GM21723 (cell line): ENCODE measurements at regions not wholly inside any gene's neighbourhood (a gene's known extent, or its start where the extent isn't known, plus 50 kb on each side); places are given as distances from the start of the nearest gene placed in this dataset.
"Not testable (repeated sequence)": the region's sequence is repeated elsewhere in the genome, so short reads cannot be mapped to it uniquely, and the experiment has no call there.

Source experiments
- ATAC-seq: cut with Tn5 transposase; IDR thresholded peaks from one replicate; pipeline ENCODE4 v1.9.1; 2021; ENCODE audit warnings: mild to moderate bottlenecking, moderate library complexity; ENCODE audit not compliant: unreplicated experiment

DNA sequence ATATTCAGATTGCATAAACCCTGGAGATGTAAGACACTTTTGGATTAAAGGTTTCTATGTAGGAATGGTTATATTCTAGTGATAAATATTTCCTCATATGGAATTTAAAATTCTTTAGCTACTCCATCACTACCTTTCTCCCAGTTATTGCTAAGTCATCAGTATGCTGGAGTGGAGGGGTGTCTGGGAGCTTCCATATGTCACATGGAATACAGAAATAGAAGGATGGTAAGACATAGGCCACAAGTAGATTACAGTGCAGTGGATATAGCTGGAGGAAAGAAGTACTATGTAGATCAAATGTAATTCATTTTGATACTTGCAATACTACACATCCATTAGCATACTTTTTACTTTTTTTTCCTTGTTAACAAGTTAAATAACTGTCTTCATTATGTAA is 428.4 kb downstream of the ARL4A start:
- ATAC-seq = no peak

DNA sequence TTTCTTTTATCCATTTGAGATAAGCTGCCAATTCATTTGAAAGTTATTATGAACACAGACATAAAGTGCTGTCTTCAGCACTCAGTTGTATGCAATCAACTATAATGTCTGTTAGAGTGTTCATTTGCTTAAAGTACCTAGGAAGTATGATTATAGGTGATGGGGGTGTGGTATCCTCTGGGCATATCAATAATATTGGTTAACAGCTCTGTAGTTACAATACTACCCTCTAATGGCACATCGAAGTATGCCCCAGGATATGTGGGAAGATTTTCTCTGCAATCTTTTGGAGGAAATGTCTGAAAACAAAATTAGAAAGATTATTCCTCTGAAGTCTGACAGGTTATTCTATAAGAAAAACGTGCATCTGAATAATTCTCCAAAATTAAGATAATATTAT is 429.7 kb downstream of the ARL4A start:
- ATAC-seq = no peak

DNA sequence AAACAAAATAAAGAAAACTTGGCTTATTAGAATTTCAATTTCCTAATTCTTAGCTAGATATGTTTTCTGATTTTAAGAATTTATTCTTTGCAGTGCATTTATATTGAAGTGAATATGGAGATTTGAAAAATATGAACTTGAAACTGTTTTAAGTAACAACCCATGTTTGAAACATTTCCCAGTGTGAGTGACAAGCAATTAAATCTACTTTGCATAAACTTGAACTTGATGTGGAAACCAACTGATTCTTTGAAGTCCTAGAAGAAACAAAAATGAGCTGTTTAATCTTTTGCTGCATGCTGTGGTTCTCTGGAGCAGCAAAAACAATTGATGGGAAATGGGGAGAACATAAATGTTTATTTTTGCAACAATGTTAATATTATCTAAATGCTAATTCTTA is 430.2 kb downstream of the ARL4A start:
- ATAC-seq = no peak

DNA sequence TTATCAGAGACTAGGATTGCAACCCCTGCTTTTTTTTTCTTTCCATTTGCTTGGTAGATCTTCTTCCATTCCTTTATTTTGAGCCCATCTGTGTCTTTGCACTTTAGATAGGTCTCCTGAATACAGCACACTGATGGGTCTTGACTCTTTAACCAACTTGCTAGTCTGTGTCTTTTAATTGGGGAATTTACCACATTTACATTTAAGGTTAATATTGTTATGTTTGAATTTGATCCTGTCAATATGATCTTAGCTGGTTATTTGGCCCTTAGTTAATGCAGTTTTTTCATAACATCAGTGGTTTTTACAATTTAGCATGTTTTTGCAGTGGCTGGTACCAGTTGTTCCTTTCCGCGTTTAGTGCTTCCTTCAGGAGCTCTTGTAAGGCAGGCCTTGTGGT is 437.2 kb downstream of the ARL4A start:
- ATAC-seq = not testable (repeated sequence)

DNA sequence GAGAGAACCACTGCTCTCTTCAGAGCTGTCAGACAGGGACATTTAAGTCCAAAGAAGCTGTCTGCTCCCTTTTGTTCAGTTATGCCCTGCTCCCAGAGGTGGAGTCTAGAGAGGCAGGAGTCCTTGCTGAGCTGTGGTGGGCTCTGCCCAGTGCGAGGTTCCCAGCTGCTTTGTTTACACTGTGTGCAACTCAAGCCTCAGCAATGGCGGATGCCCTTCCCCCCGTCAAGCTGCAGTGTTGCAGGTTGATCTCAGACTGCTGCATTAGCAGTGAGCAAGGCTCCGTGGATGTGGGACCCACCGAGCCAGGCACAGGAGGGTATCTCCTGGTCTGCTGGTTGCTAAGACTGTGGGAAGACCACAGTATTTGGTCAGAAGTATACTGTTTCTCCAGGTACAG is 438.9 kb downstream of the ARL4A start:
- ATAC-seq = no peak

DNA sequence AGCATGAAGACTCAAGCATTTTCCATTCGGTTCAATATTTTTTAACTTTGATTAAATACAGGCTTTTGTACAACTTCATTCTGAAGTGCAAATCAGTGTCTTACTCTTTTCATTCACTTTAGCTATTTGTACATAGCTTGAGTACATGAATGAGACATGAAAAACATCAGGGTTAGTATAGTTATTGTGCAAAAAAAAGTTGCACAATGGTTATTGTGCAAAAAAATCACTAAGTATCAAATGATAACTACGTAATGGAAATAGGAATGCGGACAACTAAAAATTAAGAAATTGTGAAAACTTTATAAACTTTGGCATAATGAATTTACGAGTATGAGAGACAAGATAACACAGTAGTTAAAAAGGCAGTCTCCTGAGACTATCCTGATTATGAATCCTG is 442.9 kb downstream of the ARL4A start:
- ATAC-seq = no peak

DNA sequence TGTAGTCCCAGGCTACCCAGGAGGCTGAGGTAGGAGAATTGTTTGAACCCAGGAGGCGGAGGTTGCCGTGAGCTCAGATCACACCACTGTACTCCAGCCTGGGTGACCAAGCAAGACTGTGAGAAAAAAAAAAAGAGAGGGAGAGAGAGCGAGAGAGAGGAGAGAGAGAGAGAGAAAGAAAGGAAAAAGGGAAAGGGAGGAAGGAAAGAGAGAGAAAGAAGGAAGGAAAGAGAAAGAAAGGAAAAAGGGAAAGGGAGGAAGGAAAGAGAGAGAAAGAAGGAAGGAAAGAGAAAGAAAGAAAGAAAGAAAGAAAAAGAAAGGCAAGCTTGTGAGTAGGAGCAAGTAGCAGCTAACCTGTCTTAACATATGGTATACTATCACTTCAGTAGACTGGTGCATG is 443.5 kb downstream of the ARL4A start:
- ATAC-seq = not testable (repeated sequence)

DNA sequence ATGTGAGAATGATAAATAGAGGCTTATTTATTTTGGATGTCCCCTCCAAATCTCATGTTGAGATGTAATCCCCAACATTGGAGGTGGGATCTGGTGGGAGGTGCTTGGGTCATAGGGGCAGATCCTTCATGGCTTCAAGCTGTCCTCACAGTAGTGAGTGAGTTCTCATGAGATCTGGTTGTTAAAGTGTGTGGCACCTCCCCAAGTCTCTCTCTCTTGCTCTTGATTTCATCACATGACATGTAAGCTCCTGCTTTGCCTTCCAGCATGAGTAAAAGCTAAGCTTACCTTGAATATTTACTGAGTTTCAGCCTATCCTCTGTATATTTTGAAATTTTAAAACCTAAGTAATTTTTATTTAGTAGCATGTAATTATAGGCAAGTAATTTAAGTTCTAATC is 444.9 kb downstream of the ARL4A start:
- no peak for ATAC-seq

DNA sequence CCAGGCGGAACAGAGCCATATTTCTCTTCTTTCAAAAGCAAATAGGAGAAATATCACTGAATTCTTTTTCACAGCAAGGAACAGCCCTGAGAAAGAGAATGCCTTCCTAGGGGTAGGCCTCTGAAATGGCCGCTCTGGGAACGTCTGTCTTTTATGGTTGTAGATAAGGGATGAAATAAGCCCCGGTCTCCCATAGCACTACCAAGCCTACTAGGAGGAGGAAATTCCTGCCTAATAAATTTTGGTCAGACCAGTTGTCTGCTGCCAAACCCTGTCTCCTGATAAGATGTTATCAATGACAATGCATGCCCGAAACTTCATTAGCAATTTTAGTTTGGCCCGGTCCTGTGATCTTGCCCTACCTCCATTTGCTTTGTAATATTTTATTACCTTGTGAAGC is 448.9 kb downstream of the ARL4A start:
- not testable (repeated sequence) for ATAC-seq

DNA sequence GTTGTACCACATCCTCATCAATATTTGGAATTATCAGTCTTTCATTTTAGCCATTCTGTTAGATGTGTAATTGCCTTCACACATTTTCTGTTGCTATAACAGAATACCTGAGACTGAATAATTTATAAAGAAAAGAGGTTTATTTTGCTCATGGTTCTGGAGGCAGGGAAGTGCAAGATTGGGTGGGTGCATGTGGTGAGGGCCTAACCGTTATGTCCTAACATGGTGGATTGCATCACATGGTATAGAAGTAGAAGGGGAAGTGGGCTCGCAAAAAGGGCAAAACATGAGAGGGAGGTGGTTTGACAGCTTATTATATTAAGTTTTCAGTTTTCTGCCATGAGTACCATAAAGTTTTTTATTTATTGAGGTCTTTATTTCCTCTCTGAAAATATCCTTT is 452.0 kb downstream of the ARL4A start:
- ATAC-seq = no peak

DNA sequence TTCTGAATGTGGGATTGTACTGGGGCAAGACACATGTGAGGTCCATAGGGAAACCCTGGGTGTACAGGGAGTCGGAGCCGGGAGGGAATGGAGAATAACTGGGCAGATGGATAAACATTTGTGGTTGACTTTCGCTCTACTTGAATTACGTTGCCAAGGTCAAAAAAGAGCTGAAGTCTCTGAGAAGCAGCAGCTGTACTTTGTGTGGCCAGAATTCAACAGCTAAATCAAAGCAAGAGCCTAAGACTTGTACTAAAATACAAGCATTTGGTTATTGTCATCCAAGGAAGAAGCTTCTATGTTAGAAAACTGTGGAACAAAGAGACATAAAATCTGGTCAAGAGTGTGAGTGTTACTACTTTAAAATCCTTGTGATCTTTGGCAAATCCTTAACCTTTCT is 457.2 kb downstream of the ARL4A start:
- ATAC-seq = no peak

DNA sequence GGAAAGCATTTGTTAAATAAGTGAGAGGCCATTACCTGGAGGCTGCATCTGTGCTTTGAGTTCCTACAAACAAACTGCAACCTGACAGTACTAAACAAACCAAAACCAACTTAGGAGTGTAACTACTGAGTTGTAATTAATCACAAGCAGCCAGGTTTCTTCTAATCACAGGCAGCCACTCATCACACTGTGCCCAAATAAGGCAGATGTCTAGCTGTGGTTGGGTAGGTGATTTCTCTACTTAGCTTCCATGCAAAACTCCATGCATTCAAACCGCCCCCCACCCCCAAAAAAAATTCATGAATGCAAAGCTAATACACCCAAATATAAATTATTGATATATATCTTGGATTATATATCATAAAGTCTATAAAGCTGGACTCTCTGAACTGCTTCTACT is 461.1 kb downstream of the ARL4A start:
- ATAC-seq = no peak

DNA sequence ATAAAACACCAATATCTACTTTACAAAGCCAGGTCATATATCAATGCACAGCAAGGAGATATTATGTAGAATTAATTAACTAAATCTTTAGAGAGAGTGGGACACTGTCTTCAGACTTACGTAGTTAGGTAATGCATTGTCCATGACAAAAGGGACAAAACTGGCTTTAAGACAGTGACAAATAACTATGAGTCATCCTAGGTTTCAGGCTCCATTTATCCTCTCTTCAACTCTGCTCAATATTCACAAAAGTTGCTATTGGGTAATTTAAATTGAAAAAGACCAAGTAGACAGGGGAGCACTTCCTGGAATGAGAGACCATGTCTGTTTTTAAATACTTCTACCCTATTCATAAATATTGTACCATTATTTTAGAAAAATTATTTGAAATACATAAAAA is 464.5 kb downstream of the ARL4A start:
- no peak for ATAC-seq

DNA sequence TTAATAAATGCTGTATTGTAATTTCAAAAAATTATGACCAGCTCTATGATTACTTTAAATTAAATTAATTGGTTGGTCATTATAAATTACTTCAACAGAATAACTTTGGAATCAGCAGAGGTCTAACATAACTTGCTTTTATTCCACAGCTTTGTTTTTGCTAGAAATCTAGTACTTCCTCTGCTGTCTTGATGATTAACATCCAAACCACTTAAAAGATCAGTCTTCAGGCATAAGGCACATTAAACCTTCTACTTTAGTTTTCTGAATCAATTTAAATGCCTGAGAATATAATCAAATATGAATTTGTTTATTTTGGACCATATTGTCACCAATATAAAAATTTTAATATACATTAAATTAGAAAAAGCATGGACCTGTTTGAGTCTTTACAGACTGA is 465.3 kb downstream of the ARL4A start:
- no peak for ATAC-seq

DNA sequence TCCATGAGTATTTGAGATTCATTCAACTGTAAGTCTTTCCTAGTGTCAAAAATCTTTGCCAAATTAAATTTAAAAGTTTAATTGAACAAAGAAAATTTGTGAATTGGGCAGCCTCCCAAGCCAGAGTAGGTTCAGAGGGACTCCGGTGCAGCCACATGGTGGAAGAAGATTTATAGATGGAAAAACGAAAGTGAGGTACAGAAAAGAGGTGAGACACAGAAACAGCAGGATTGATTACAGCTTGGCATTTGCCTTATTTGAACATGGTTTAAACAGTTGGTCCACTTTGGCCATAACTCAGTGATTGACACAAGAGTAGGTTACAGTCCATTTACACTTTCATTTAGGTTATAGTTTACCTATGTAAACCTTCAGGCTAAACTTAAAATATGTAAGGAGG is 465.8 kb downstream of the ARL4A start:
- ATAC-seq = no peak

DNA sequence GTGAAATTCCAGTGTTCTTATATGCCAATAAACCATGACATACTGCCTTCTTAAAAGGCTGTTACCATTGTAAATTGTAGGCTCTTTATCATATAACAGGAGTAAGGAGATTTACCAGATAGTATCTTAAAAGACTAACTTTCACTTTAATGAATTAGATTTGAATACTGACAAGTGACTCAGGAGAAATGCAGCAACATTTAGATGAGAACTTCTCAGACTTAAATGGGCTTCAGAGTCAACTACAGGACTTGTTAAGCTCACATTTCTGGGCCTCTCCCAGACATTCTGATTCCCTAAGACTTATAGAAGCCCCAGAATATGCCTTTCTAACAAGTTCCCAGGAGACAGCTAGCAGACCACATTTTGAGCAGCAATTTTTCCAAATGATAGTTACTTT is 466.3 kb downstream of the ARL4A start:
- ATAC-seq = no peak

DNA sequence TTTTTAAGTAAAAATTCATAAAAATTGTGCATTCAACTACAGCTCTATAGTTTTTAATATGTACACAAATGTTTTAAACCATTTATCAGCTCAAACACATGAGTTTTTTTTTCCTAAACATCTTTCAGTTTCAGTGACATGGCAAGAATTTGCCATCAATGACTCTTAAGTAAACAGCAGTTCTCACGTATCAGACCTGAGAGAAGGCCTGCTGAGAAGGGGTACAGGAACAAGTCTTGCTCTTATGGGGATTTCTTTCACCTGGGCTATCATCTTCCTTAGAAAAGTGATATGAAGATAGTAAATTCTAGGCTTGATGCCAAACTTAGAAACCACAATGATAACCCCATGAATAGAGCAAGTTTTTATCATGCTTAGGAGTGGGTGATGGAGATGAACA is 467.8 kb downstream of the ARL4A start:
- no peak for ATAC-seq

DNA sequence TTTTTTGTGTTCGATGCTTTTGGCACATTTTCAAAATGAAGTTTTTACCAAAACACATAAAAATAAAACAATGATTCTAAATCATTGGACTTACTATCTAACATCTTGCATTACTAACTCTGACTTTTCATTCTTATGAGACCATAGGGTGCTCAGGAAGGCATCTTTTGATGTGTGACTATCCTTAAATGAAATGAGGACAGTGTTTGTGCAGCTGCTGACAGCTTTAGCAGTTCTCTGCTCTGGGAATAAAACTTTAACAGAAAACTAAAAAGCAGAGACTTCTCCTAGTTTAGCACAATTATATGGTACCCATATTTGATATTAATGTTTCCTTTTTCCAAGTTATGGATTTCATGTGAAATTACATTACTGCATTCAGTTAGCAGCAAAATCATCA is 471.6 kb downstream of the ARL4A start:
- no peak for ATAC-seq

DNA sequence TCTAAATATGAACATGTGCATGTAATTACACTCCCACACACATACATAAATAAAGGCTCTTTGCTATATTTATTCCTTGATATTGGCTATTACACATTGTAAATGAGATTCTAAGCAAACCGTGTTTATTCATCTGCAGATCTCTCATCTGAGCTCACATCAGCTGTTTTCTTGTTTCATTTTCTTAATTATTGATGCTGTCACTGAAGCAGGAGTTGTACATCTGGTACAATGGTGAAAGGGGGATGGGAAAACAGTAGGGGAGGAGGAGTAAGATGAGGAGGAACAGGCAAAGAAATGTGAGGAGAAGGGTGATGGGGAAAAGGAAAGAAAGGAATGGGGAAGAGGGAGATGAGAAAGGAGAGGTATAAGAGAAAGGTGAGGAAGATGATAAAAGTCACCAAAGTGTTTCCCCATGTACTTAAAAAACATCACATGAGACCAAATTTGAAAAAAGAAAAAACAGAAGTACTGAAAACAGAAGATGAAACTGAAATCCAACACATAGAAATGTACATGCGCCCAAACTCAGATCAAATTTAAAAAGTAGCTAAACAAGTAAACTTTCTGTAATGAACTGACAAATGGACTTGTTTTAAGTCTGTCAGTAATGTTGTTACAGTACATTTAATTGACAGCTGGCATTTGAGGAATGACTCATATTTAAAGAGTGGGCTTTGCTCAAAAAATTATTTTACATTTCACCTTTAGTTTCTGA is 472.2 kb downstream of the ARL4A start:
- peak; percentile 68 for ATAC-seq

DNA sequence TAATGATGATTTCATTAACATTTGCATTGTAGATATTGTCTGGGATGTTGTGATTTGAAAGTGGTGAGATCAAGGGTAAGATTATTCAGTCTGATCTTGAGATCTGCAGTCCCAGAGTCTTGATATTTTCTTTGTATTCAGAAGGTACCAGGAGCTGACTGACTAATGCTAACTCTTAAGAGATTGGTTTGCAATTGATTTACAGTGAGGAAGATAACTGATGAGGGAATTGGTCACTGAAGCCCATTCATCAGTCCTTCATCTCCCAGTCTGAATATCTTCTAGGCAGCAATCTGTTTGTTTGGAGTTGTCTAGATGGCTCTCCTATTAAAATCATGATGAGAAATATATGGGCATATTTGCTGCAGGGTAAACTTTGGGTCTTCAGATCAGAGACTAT is 473.7 kb downstream of the ARL4A start:
- ATAC-seq = no peak

DNA sequence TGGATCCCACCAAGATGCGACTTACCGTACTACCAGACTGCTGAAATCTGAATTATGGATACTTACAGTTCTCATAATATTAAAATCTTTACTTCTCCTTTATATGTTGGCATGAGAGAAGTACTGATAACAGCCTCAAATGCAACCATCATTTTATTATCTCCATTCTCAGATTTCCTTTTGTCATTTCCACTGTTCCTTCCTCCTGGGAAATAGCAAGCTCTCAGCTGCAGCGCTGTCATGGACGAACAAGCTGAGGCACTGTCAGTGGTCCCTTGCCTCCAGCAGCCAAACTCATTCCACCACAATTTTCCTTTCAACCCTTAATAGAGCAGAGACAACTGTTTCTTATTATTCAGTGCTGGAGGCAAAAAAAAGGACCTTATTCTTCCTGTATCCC is 478.4 kb downstream of the ARL4A start:
- no peak for ATAC-seq

DNA sequence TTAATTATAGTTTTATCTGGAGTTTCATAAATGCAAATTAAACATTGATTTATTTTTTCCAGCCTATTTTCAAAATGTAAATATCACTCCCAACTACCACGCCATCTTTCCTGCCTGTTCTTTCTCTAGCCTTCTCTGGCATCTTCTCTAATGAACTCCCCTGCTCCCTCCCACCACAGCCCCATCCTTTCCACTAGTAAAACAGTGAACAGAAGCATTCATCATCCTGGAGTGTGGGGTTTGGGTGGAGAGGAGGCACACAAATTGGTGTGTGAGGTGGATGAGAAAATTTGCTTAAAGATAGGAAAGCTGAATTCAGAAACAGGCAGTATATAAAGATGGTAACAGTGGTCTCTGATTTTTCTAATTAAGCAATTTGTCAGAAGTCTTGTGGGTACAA is 479.4 kb downstream of the ARL4A start:
- no peak for ATAC-seq

DNA sequence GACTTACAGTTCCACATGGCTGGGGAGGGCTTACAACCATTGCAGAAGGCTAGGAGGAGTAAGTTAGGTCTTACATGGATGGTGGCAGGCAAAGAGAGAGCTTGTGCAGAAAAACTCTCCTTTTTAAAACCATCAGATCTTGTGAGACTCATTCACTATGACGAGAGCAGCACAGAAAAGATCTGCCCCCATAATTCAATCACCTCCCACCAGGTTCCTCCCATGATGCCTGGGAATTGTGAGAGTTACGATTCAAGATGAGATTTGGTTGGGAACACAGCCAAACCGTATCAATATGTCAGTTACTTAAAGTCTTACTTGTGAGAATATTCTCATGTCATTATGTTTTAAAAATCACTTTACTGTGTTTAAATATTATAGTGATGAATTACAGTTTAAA is 481.9 kb downstream of the ARL4A start:
- ATAC-seq = no peak
